ENCODE measurements at regions not wholly inside any gene's neighbourhood (a gene's known extent, or its start where the extent isn't known, plus 50 kb on each side); places are given as distances from the start of the nearest gene placed in this dataset.

GRCh38 chr7:109930049-109930448, 1160.9 kb upstream of the LRRN3 start (continued):
- TF ChIP-seq MXD3 (CRISPR knock-in tag; IDR thresholded peaks at IDR 0.05) (no peak), ARNTL (CRISPR knock-in tag; IDR thresholded peaks at IDR 0.05) (no peak), CBX2 (IDR thresholded peaks at IDR 0.05; ENCODE audit: low read depth, low read length) (no peak), CBX2 (CRISPR knock-in tag; IDR thresholded peaks at IDR 0.05; ENCODE audit: low read depth) (no peak)

GRCh38 chr7:109939207-109939606, 1151.7 kb upstream of the LRRN3 start:
- intact Hi-C loops (cut with micrococcal nuclease; ENCODE audit: unreplicated experiment) = no loop called here
- H3K27ac ChIP-seq (ENCODE audit: extremely low read length, insufficient read depth, low read length) = no peak overlapping the region
- ATAC-seq (no peak), FAIRE-seq (no peak), DNase-seq (ENCODE audit: low spot score) (no peak)
- no TSS peak for BruUV-seq (replicated peaks)
- ChIA-PET CTCF (ENCODE audit: low intra/inter-chr PET ratio, low total read pairs) (no interaction called here), POLR2A (no interaction called here)
- in situ Hi-C loops (cut with HindIII; ENCODE audit: extremely low pct_ligation_motif_present, low pct_unique_long_range_greater_than_20kb) = no loop called here
- H3K4me3 ChIP-seq (replicated peaks in 1 of 3; ENCODE audit: insufficient read depth in 1 of 3, low read depth in 2 of 3, low read length in 3 of 3) = no peak overlapping the region
- H2AFZ ChIP-seq (ENCODE audit: low read length) = no peak overlapping the region
- no peaks in the 10 kb centered on the region for H3K36me3 ChIP-seq (replicated peaks in 1 of 2; ENCODE audit: control insufficient read depth in 1 of 2, insufficient read depth in 2 of 2, low read length in 2 of 2)
- peaks cover 6% of the 10 kb centered on the region; the same call in 1 of the 2 replicates for H3K9me3 ChIP-seq (ENCODE audit: low read length)
- H3K27me3 ChIP-seq (ENCODE audit: control insufficient read depth in 1 of 2, insufficient read depth in 2 of 2, low read length in 2 of 2) = no peaks in the 10 kb centered on the region
- 0% methylated on average over 2 of the region's 2 CpGs for WGBS (ENCODE audit: low lambda C conversion rate)
- no peaks in the 10 kb centered on the region for H4K20me1 ChIP-seq (ENCODE audit: insufficient read depth, low read length)
- no peaks in the 10 kb centered on the region for H3K4me1 ChIP-seq (ENCODE audit: insufficient read depth, low read length)
- no peak overlapping the region for H3K4me2 ChIP-seq (ENCODE audit: low read depth, low read length)
- H3K9ac ChIP-seq (ENCODE audit: insufficient read depth, low read depth, low read length) = no peak overlapping the region
- H3K79me2 ChIP-seq (ENCODE audit: insufficient read depth, low read length) = no peaks in the 10 kb centered on the region
- TF ChIP-seq, protein P1, sequence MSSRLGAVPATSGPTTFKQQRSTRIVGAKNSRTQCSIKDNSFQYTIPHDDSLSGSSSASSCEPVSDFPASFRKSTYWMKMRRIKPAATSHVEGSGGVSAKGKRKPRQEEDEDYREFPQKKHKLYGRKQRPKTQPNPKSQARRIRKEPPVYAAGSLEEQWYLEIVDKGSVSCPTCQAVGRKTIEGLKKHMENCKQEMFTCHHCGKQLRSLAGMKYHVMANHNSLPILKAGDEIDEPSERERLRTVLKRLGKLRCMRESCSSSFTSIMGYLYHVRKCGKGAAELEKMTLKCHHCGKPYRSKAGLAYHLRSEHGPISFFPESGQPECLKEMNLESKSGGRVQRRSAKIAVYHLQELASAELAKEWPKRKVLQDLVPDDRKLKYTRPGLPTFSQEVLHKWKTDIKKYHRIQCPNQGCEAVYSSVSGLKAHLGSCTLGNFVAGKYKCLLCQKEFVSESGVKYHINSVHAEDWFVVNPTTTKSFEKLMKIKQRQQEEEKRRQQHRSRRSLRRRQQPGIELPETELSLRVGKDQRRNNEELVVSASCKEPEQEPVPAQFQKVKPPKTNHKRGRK (CRISPR knock-in tag; IDR thresholded peaks at IDR 0.05) = no peak
- TF ChIP-seq MATR3 (CRISPR knock-in tag; IDR thresholded peaks at IDR 0.05) (no peak), KLF11 (CRISPR knock-in tag; IDR thresholded peaks at IDR 0.05) (no peak), ZNF407 (CRISPR knock-in tag; IDR thresholded peaks at IDR 0.05; ENCODE audit: not compliant biosample characterization) (no peak), TFAP4 (IDR thresholded peaks at IDR 0.05; ENCODE audit: borderline replicate concordance, low read depth) (no peak), TAF15 (IDR thresholded peaks at IDR 0.05; ENCODE audit: low read depth, low read length, poor library complexity, severe bottlenecking) (no peak), CBX5 (CRISPR knock-in tag; IDR thresholded peaks at IDR 0.05; ENCODE audit: borderline replicate concordance) (no peak)
- TF ChIP-seq, protein P2, sequence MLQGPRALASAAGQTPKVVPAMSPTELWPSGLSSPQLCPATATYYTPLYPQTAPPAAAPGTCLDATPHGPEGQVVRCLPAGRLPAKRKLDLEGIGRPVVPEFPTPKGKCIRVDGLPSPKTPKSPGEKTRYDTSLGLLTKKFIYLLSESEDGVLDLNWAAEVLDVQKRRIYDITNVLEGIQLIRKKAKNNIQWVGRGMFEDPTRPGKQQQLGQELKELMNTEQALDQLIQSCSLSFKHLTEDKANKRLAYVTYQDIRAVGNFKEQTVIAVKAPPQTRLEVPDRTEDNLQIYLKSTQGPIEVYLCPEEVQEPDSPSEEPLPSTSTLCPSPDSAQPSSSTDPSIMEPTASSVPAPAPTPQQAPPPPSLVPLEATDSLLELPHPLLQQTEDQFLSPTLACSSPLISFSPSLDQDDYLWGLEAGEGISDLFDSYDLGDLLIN (CRISPR knock-in tag; IDR thresholded peaks at IDR 0.05; ENCODE audit: borderline replicate concordance) = no peak
